ENCODE measurements at regions not wholly inside any gene's neighbourhood (a gene's known extent, or its start where the extent isn't known, plus 50 kb on each side); places are given as distances from the start of the nearest gene placed in this dataset.

DNA sequence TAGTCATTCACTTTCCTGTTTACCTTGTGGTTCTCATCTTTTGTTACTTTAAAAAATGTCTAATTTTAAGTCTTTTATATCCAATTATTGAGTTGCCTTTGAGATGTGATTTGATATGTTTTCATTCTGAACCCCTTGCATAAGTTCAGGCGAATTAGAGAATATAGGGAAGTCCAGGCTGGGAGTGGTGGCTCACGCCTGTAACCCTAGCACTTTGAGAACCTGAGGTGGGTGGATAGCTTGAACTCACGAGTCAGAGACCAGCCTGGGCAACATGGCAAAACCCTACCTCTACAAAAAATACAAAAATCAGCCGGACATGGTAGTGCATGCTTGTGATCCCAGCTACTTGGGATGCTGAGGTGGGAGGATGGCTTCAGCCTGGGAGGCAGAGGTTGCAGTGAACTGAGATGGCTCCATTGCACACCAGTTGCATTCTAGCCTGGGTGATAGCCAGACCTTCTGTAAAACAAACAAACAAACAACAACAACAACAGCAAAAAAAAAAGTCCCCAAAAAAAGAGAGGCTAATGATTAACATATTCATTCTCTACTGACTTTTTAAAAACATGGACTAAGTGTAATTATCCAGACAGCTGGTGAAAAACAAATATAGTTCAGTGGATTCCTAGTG, 451.1 kb upstream of the RGS6 start:
- TF ChIP-seq, protein P1, sequence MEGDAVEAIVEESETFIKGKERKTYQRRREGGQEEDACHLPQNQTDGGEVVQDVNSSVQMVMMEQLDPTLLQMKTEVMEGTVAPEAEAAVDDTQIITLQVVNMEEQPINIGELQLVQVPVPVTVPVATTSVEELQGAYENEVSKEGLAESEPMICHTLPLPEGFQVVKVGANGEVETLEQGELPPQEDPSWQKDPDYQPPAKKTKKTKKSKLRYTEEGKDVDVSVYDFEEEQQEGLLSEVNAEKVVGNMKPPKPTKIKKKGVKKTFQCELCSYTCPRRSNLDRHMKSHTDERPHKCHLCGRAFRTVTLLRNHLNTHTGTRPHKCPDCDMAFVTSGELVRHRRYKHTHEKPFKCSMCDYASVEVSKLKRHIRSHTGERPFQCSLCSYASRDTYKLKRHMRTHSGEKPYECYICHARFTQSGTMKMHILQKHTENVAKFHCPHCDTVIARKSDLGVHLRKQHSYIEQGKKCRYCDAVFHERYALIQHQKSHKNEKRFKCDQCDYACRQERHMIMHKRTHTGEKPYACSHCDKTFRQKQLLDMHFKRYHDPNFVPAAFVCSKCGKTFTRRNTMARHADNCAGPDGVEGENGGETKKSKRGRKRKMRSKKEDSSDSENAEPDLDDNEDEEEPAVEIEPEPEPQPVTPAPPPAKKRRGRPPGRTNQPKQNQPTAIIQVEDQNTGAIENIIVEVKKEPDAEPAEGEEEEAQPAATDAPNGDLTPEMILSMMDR (IDR thresholded peaks at IDR 0.05; ENCODE audit: borderline replicate concordance, extremely low read depth, low read length, poor library complexity, severe bottlenecking), result no peak
- no peak for TF ChIP-seq EZH2 (IDR thresholded peaks at IDR 0.05; ENCODE audit: borderline replicate concordance, low read depth, low read length, severe bottlenecking)

Data from DND-41 (cell line).